ENCODE measurements at regions not wholly inside any gene's neighbourhood (a gene's known extent, or its start where the extent isn't known, plus 50 kb on each side); places are given as distances from the start of the nearest gene placed in this dataset.
"Not testable (repeated sequence)": the region's sequence is repeated elsewhere in the genome, so short reads cannot be mapped to it uniquely, and the experiment has no call there.

DNA sequence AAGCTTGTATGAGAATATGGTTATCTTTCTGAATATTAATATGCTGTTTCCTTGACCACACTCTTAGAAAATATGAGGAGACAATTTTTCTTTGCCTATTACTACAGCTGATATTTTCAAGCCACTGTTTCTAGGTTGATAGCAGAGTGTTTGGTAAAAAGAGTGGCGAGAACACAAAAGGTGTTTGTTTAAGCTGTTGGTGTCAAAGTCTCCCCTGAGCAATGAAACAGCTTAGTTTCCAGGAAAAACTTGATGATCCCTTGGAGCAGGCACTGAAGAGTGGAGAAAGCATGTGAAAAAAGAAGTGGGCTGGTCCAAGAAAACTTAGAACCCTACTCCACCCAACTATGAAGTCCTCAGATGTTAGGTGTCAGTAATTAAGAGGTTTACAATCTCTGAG, 182.7 kb downstream of the TFAP2B start:
- intact Hi-C loops (cut with micrococcal nuclease): no loop called here
- no peak for DNase-seq (ENCODE audit: unreplicated experiment)
- ChIA-PET CTCF (interaction anchor here (0.6 to 1.2 kb wide), 2 partner anchors 85 to 793 kb away, joined by 3 read pairs; no protein-coding TSS in a partner anchor), POLR2A (no interaction called here)
- BruUV-seq (replicated peaks): no TSS peak
- Mint-ChIP-seq H3K36me3 (ENCODE audit: insufficient read depth, unreplicated experiment) (no peaks in the 10 kb centered on the region), H3K27ac (ENCODE audit: low read depth, unreplicated experiment) (no peak overlapping the region), H3K27me3 (ENCODE audit: insufficient read depth, unreplicated experiment) (no peaks in the 10 kb centered on the region), H3K4me3 (ENCODE audit: unreplicated experiment) (no peak overlapping the region), H3K9me3 (ENCODE audit: unreplicated experiment) (no peaks in the 10 kb centered on the region), H3K4me1 (ENCODE audit: insufficient read depth, unreplicated experiment) (no peaks in the 10 kb centered on the region)
- no peak for TF ChIP-seq CTCF (IDR thresholded peaks at IDR 0.05; ENCODE audit: unreplicated experiment)

- no peaks in the 10 kb centered on the region for H3K36me3 Mint-ChIP-seq (ENCODE audit: insufficient read depth, unreplicated experiment)
- no peak for DNase-seq (ENCODE audit: unreplicated experiment)
- H3K27me3 Mint-ChIP-seq (ENCODE audit: insufficient read depth, unreplicated experiment): no peaks in the 10 kb centered on the region
- no peak for TF ChIP-seq CTCF (IDR thresholded peaks at IDR 0.05; ENCODE audit: unreplicated experiment)
- H3K9me3 Mint-ChIP-seq (ENCODE audit: unreplicated experiment): no peaks in the 10 kb centered on the region
- no peaks in the 10 kb centered on the region for H3K4me1 Mint-ChIP-seq (ENCODE audit: insufficient read depth, unreplicated experiment)
- POLR2A ChIA-PET: no interaction called here
- H3K4me3 Mint-ChIP-seq (ENCODE audit: unreplicated experiment): no peak overlapping the region
- intact Hi-C loops (cut with micrococcal nuclease): no loop called here
- BruUV-seq (replicated peaks): no TSS peak
- CTCF ChIA-PET: interaction anchor here (0.6 to 1.1 kb wide), 2 partner anchors 516 to 538 kb away, joined by 3 to 9 read pairs; no protein-coding TSS in a partner anchor
- no peak overlapping the region for H3K27ac Mint-ChIP-seq (ENCODE audit: low read depth, unreplicated experiment)
Measured at GRCh38 chr6:51004380-51004779, 185.7 kb downstream of the TFAP2B start.

DNA sequence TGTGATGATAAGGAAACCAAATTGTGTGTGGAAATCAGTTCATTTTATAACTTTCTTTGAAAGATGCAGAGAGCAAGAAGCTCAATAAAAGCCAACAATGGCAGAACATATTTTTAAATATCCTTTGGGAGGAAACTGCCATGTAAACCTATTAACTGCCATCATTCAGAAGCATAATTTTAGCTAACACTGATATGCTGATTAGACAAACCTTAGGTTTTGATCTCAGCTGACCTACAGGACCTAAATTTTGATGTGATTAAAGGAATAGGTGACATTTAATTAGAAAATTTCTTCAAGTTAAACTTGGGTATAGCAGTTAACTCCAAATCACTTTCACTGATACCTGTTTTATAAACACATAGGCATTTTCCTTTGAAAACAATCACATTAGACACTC, 187.1 kb downstream of the TFAP2B start:
- intact Hi-C loops (cut with micrococcal nuclease): no loop called here
- no peak for DNase-seq (ENCODE audit: unreplicated experiment)
- H3K4me3 Mint-ChIP-seq (ENCODE audit: unreplicated experiment): no peak overlapping the region
- H3K9me3 Mint-ChIP-seq (ENCODE audit: unreplicated experiment): no peaks in the 10 kb centered on the region
- POLR2A ChIA-PET: interaction anchor here (0.6 to 1.3 kb wide), 2 partner anchors 10 to 14 kb away, joined by 4 read pairs; no protein-coding TSS in a partner anchor
- no peak for TF ChIP-seq CTCF (IDR thresholded peaks at IDR 0.05; ENCODE audit: unreplicated experiment)
- no peaks in the 10 kb centered on the region for H3K27me3 Mint-ChIP-seq (ENCODE audit: insufficient read depth, unreplicated experiment)
- BruUV-seq (replicated peaks): no TSS peak
- no peaks in the 10 kb centered on the region for H3K36me3 Mint-ChIP-seq (ENCODE audit: insufficient read depth, unreplicated experiment)
- no peak overlapping the region for H3K27ac Mint-ChIP-seq (ENCODE audit: low read depth, unreplicated experiment)
- CTCF ChIA-PET: interaction anchor here (0.6 kb wide), 1 partner anchor 354 kb away, joined by 3 read pairs; no protein-coding TSS in a partner anchor
- H3K4me1 Mint-ChIP-seq (ENCODE audit: insufficient read depth, unreplicated experiment): no peaks in the 10 kb centered on the region

DNA sequence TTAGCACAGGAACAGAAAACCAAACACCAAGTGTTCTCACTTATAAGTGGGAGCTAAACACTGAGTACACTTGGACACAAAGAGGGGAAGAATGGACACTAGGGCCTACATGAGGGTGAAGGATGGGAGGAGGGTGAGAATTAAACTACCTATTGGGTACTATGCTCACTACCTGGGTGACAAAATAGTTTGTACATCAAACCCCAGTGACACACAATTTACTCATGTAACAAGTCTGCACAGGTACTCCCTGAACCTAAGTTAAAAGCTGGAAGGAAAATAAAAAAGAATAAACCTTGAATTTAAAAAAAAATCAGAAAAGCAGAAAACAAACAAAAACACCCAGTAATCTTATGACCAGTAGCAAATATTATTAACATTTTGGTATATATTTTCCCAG, 188.6 kb downstream of the TFAP2B start:
- no peak overlapping the region for H3K4me3 Mint-ChIP-seq (ENCODE audit: unreplicated experiment)
- H3K36me3 Mint-ChIP-seq (ENCODE audit: insufficient read depth, unreplicated experiment): no peaks in the 10 kb centered on the region
- TF ChIP-seq CTCF (IDR thresholded peaks at IDR 0.05; ENCODE audit: unreplicated experiment): no peak
- BruUV-seq (replicated peaks): no TSS peak
- no peaks in the 10 kb centered on the region for H3K27me3 Mint-ChIP-seq (ENCODE audit: insufficient read depth, unreplicated experiment)
- ChIA-PET POLR2A (no interaction called here), CTCF (no interaction called here)
- no peaks in the 10 kb centered on the region for H3K9me3 Mint-ChIP-seq (ENCODE audit: unreplicated experiment)
- H3K4me1 Mint-ChIP-seq (ENCODE audit: insufficient read depth, unreplicated experiment): no peaks in the 10 kb centered on the region
- intact Hi-C loops (cut with micrococcal nuclease): no loop called here
- no peak overlapping the region for H3K27ac Mint-ChIP-seq (ENCODE audit: low read depth, unreplicated experiment)
- DNase-seq (ENCODE audit: unreplicated experiment): no peak

GRCh38 chr6:51008693-51009092, 190.0 kb downstream of the TFAP2B start:
- H3K27ac Mint-ChIP-seq (ENCODE audit: low read depth, unreplicated experiment); H3K4me1 Mint-ChIP-seq (ENCODE audit: insufficient read depth, unreplicated experiment); BruUV-seq (replicated peaks); CTCF ChIA-PET; H3K27me3 Mint-ChIP-seq (ENCODE audit: insufficient read depth, unreplicated experiment); H3K36me3 Mint-ChIP-seq (ENCODE audit: insufficient read depth, unreplicated experiment); H3K9me3 Mint-ChIP-seq (ENCODE audit: unreplicated experiment); H3K4me3 Mint-ChIP-seq (ENCODE audit: unreplicated experiment); DNase-seq (ENCODE audit: unreplicated experiment); intact Hi-C loops (cut with micrococcal nuclease): not testable (repeated sequence)
- POLR2A ChIA-PET: interaction anchor here (1.4 kb wide), 1 partner anchor 16 kb away, joined by 3 read pairs; no protein-coding TSS in a partner anchor

All from MCF 10A (cell line).